Epithelial cell of proximal tubule (primary cell): ENCODE measurements at regions not wholly inside any gene's neighbourhood (a gene's known extent, or its start where the extent isn't known, plus 50 kb on each side); places are given as distances from the start of the nearest gene placed in this dataset.
"Not testable (repeated sequence)": the region's sequence is repeated elsewhere in the genome, so short reads cannot be mapped to it uniquely, and the experiment has no call there.

Experiments used
- DNase-seq: peaks from one replicate; pipeline ENCODE4 v3.0.0-alpha.2; 2011; ENCODE audit warnings: low read depth
- H3K4me3 ChIP-seq: 2 replicates; pipeline ENCODE4 v1.5.1; 2011; ENCODE audit warnings: low read depth, mild to moderate bottlenecking, low read length
- CTCF ChIP-seq: conservative IDR thresholded peaks from 2 replicates; pipeline ENCODE4 v1.5.1; 2012; ENCODE audit warnings: low read depth, mild to moderate bottlenecking, low read length

DNA sequence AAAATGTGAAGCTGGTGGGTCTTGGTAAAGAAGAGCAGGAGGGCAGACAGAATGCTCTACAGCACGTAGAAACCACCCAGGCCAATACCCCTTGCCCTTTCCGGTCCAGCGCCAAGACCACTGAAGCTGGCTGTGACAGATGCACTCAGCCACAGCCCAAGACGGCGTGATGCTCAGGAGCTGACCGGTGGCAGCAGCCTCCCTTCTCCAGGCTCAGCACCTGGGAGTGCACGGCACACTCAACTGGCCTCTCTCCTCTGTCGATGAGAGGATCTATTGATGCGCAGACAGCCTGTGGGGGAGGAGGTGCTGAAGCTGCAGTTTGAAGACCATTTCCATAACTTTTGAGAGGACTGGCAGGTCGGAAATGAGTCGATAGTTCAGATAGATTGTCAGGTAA lies 141.0 kb upstream of the MYT1L start:
- no peak overlapping the region for H3K4me3 ChIP-seq
- no peak for TF ChIP-seq CTCF
- DNase-seq, result no peak

DNA sequence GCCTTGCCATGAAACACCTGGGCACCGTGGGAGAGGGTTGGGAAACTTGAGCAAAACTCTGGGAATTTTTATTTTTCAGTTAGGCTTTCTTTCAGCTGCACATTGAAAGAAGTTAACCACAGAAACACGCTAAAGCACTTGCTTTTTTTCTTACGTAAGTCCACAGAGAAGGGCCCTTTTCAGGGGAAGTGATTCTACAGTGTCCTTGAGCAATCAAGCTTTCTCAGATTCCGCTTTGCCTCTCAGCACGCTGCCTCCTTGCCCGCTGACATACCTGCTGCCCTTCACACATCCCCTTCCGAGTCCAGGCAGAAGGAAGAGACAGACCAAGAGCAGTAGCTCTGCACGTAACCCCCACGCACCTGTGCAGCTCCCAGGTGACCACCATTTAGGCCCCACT lies 135.5 kb upstream of the MYT1L start:
- TF ChIP-seq CTCF, result no peak
- no peak for DNase-seq
- no peak overlapping the region for H3K4me3 ChIP-seq

DNA sequence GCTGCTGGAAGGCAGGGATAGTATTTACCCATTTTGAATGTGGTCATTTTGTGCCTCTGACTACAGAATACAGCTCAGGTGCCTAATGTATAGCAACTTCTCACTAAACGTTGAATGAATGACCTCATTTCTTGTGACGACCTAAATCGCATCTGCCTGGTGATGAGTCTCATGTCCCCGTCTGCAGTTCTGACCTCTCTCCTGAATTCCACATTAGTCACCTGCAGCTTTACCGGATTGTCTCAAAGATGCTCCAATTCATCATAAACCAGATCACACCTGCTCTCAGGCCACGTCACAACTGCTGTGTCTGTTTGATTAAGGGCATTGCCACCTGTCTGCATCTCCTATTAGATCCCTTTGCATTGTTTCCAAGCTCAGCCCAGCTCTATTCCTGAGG lies 133.6 kb upstream of the MYT1L start:
- DNase-seq, result no peak
- no peak overlapping the region for H3K4me3 ChIP-seq
- TF ChIP-seq CTCF, result no peak

DNA sequence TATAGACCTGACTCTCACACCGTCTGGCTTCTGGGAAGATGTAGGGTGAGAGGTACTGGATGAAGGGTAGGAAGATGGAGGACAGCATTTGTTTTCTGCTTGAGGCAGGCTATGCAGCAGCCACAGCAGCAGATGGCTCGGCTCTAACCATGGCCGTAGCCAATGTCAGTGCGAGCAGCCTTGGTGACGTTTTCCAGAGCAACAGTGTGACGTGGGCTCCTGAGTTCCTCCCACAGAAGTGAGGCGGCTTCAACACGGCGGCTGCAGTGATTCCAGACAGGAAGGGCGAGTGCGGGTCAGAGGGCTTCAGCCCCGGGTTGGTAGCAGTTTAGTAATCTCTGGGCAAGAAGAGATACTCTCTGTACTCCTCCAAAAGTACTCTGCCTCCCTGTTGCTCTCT lies 133.0 kb upstream of the MYT1L start:
- no peak for DNase-seq
- no peak overlapping the region for H3K4me3 ChIP-seq
- no peak for TF ChIP-seq CTCF

DNA sequence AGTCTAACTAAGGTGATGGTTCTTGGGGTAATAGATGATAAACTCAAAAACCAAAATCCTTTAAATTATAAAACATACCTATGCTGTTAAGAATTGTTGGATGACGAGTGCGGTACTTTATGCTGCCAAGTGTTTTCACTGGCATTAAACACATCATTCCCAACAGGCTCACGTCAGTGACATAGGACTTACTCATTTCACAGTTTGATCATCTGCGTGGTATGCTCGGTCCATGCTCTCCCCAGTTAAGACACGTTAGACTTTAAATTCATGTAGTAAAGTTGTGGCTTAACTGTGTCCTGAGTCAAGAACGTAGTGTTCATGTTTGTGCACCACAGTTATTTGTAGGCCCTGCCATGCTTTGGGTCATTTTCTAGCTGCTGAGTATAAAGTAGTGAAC lies 125.6 kb upstream of the MYT1L start:
- TF ChIP-seq CTCF, result no peak
- no peak for DNase-seq

DNA sequence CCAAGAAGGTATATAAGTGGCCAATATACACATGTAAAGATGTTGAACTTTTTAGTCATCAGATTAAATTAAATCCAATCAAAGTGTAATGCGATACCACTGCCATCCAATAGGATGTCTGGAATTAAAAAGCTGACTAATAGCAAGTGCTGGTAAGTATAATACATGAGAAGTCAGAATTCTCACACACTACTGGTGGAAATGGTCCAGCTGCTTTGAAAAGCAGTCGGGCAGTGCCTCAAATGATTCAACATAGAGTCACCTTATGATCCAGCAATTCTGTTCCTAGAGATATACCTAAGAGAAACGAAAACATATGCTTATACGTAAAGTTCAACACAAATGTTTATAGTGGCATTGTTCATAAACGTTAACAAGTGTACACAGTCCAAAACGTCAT lies 124.1 kb upstream of the MYT1L start:
- DNase-seq, result no peak
- no peak overlapping the region for H3K4me3 ChIP-seq
- TF ChIP-seq CTCF, result no peak

More for the DNA sequence above, 125.6 kb upstream of the MYT1L start:
- H3K4me3 ChIP-seq, result no peak overlapping the region

DNA sequence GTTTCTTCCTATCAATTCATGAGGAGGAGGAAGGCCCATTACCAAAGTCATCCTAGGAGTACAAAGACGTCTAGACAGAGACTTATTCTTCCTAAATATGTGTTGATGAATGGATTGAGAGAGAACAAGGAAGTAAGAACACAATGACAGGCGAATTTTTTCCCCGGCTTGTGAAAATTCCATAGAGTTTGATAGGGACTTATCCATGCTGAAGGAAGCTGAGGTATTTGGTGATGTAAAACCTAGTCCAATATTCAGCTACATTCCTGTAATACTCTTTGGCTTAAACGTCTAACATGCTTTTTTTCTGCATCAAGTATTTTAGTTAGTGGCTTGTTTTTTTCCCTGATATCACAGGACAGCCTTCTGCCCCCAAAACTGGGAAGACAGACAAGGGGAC lies 121.9 kb upstream of the MYT1L start:
- no peak overlapping the region for H3K4me3 ChIP-seq
- no peak for TF ChIP-seq CTCF
- no peak for DNase-seq

- H3K4me3 ChIP-seq, DNase-seq: not testable (repeated sequence)
These were observed 120.2 kb upstream of the MYT1L start for GRCh38 chr2:2451275-2451674.
